Keratinocyte (primary cell): ENCODE measurements at regions not wholly inside any gene's neighbourhood (a gene's known extent, or its start where the extent isn't known, plus 50 kb on each side); places are given as distances from the start of the nearest gene placed in this dataset.

ENCODE experiments used
- DNase-seq: peaks from one replicate; pipeline ENCODE4 v3.0.0-alpha.2; 2011; ENCODE audit warnings: low read depth, missing footprints, low spot score
- FAIRE-seq: peaks from 2 replicates; lab custom pipeline; 2011; peaks lifted over from hg19 to GRCh38; lab: Jason Lieb, UNC
- H2AFZ ChIP-seq: 2 replicates; pipeline ENCODE4 v1.6.0; 2012; ENCODE audit warnings: low read length, control low read depth, inconsistent platforms; ENCODE audit not compliant: control insufficient read depth
- H3K27ac ChIP-seq: 2 replicates; pipeline ENCODE4 v1.5.1; 2011; ENCODE audit warnings: low read length; ENCODE audit not compliant: control insufficient read depth, insufficient read depth
- H3K27me3 ChIP-seq: 3 replicates; pipeline ENCODE4 v1.6.0; 2011; ENCODE audit warnings: low read length; ENCODE audit not compliant: control insufficient read depth, insufficient read depth; ENCODE audit errors: extremely low read depth
- H3K36me3 ChIP-seq, 2 experiments: 2 replicates in 1 of 2; 3 replicates in 1 of 2; pipeline ENCODE4 v1.5.1; 2011; ENCODE audit warnings: low read length in 2 of 2, mild to moderate bottlenecking in 1 of 2; ENCODE audit not compliant: control insufficient read depth in 2 of 2, insufficient read depth in 2 of 2; ENCODE audit errors: extremely low read depth in 1 of 2
- H3K4me1 ChIP-seq: 3 replicates; pipeline ENCODE4 v1.5.1; 2011; ENCODE audit warnings: low read length; ENCODE audit not compliant: control insufficient read depth, insufficient read depth; ENCODE audit errors: extremely low read depth
- H3K4me2 ChIP-seq: 3 replicates; pipeline ENCODE4 v1.6.0; 2011; ENCODE audit warnings: low read depth, low read length; ENCODE audit not compliant: control insufficient read depth, insufficient read depth; ENCODE audit errors: extremely low read depth
- H3K4me3 ChIP-seq, 3 experiments: fragments of 200-600 bp in 1 of 3; sonication (generic) in 1 of 3; 2 replicates in 2 of 3; 3 replicates in 1 of 3; pipeline ENCODE4 v1.5.1; 2011 to 2016; ENCODE audit warnings: low read length in 3 of 3, mild to moderate bottlenecking in 3 of 3, control low read depth in 2 of 3, inconsistent platforms in 1 of 3, low read depth in 1 of 3, mixed read lengths in 1 of 3, mixed run types in 1 of 3, moderate library complexity in 1 of 3; ENCODE audit not compliant: control insufficient read depth in 2 of 3, insufficient read depth in 2 of 3; ENCODE audit errors: extremely low read depth in 1 of 3
- H3K79me2 ChIP-seq: 2 replicates; pipeline ENCODE4 v1.6.0; 2012; ENCODE audit warnings: low read length; ENCODE audit not compliant: control insufficient read depth, insufficient read depth
- H3K9ac ChIP-seq: 3 replicates; pipeline ENCODE4 v1.6.0; 2011; ENCODE audit warnings: low read length; ENCODE audit not compliant: control insufficient read depth, insufficient read depth; ENCODE audit errors: extremely low read depth
- H3K9me1 ChIP-seq: 3 replicates; pipeline ENCODE4 v1.6.0; 2011; ENCODE audit warnings: low read length; ENCODE audit not compliant: control insufficient read depth, insufficient read depth; ENCODE audit errors: extremely low read depth
- H3K9me3 ChIP-seq: 2 replicates; pipeline ENCODE4 v1.5.1; 2012; ENCODE audit warnings: low read depth, low read length; ENCODE audit not compliant: control insufficient read depth
- H4K20me1 ChIP-seq: 3 replicates; pipeline ENCODE4 v1.6.0; 2011; ENCODE audit warnings: low read length; ENCODE audit not compliant: control insufficient read depth, insufficient read depth; ENCODE audit errors: extremely low read depth
- CTCF ChIP-seq, 3 experiments: IDR thresholded peaks in 1 of 3; conservative IDR thresholded peaks in 1 of 3; optimal IDR thresholded peaks in 1 of 3; 2 replicates in 2 of 3; 3 replicates in 1 of 3; pipeline versions ENCODE3 to v1.5.1; 2011; ENCODE audit warnings: low read length in 3 of 3, mild to moderate bottlenecking in 3 of 3, moderate library complexity in 2 of 3, control low read depth in 1 of 3, inconsistent platforms in 1 of 3; ENCODE audit not compliant: insufficient read depth in 2 of 3; ENCODE audit errors: extremely low read depth in 1 of 3
- EZH2 ChIP-seq: IDR thresholded peaks from one replicate; pipeline ENCODE4 v1.6.1; 2012; ENCODE audit warnings: inconsistent platforms, mild to moderate bottlenecking, low read length, moderate library complexity
- dilution Hi-C: fragments of 300-500 bp; cut with MboI; formaldehyde crosslinking; loops from one replicate; pipeline ENCODE4 v1.7.0; 2020; ENCODE audit warnings: low sequenced_read_pairs; ENCODE audit not compliant: extremely low pct_ligation_motif_present

DNA sequence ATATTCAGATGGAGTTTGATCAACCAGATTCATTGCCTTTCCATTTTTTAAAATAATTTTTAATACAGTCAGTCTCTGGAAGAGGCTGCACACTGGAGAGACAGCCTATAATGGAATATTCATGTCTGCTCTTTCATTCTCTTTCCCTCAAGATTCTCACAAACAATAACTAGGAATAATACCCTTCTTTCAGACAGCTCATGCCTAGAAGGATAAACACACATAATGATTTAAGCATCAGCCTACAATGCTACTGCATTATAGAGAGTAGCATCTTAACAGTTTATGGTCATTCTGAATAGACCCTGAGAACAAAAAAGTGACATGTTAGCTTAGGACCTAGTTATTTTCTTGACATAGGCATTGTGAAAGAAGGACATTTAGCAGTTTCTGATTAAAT lies 1692.3 kb downstream of the GRIK2 start:
- H2AFZ ChIP-seq: no peak overlapping the region
- no peaks in the 10 kb centered on the region for H3K9me1 ChIP-seq
- no peak overlapping the region for H3K9ac ChIP-seq
- no peak for TF ChIP-seq EZH2
- no peak for TF ChIP-seq CTCF (optimal IDR thresholded peaks at IDR 0.05 in 1 of 3, IDR thresholded peaks at IDR 0.05 in 1 of 3, conservative IDR thresholded peaks at IDR 0.05 in 1 of 3; ENCODE audit: extremely low read depth in 1 of 3, insufficient read depth in 2 of 3, low read length in 3 of 3)
- no peak overlapping the region for H3K27ac ChIP-seq
- H3K9me3 ChIP-seq: no peaks in the 10 kb centered on the region
- dilution Hi-C loops: no loop called here
- no peaks in the 10 kb centered on the region for H3K4me1 ChIP-seq
- H3K4me3 ChIP-seq: no peak overlapping the region
- no peaks in the 10 kb centered on the region for H4K20me1 ChIP-seq
- H3K4me2 ChIP-seq: no peak overlapping the region
- DNase-seq: no peak
- H3K36me3 ChIP-seq: no peaks in the 10 kb centered on the region
- no peaks in the 10 kb centered on the region for H3K79me2 ChIP-seq
- FAIRE-seq: no peak
- H3K27me3 ChIP-seq: no peaks in the 10 kb centered on the region

DNA sequence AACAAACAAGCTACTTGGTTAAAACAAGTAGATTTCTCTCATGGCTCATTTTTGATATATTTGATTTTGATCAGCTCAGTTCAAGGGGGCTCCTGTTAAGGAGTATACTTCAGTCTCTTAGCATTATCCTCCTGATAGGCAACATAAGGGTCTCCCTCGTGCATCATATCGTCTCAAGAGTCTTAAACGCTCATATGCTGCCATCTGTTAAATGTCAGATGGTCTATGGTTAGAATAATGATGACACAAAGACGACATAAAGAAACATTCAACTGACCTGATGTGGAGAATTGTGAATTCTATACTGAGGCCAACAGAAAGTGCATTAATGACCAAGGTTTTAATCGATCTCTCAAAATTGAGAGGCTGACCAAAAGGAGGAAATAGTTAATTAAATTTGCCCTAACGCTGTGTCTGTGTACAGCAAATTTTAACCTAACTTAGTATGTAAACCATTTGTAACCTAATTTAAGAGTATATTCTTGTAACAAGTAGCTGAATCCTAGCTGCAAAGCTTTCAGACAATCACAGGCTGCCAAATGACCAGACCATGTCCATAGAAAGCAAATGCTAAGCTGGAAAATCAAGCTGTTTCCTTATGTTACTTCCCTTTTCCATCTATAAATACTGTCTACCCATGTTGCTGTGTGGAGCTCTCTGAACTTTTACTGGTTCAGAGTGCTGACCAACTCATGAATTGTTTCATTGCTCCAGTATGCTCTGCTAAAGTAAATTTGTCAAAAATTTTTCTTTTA lies 1688.5 kb downstream of the GRIK2 start:
- dilution Hi-C loops: no loop called here
- no peak overlapping the region for H3K4me3 ChIP-seq

More for the DNA sequence above, 1688.5 kb downstream of the GRIK2 start:
- Histone ChIP-seq H4K20me1 (no peaks in the 10 kb centered on the region), H3K79me2 (no peaks in the 10 kb centered on the region), H3K9ac (no peak overlapping the region), H3K9me3 (no peaks in the 10 kb centered on the region), H2AFZ (no peak overlapping the region), H3K36me3 (no peaks in the 10 kb centered on the region), H3K27me3 (no peaks in the 10 kb centered on the region), H3K4me2 (no peak overlapping the region), H3K9me1 (no peaks in the 10 kb centered on the region), H3K4me1 (no peaks in the 10 kb centered on the region), H3K27ac (no peak overlapping the region)
- no peak for DNase-seq
- FAIRE-seq: no peak
- TF ChIP-seq CTCF (optimal IDR thresholded peaks at IDR 0.05 in 1 of 3, IDR thresholded peaks at IDR 0.05 in 1 of 3, conservative IDR thresholded peaks at IDR 0.05 in 1 of 3; ENCODE audit: extremely low read depth in 1 of 3, insufficient read depth in 2 of 3, low read length in 3 of 3) (no peak), EZH2 (no peak)
